Esophagus (tissue), 2 donors: ENCODE measurements at regions not wholly inside any gene's neighbourhood (a gene's known extent, or its start where the extent isn't known, plus 50 kb on each side); places are given as distances from the start of the nearest gene placed in this dataset.
A peak's percentile ranks its signal among the peaks of the same experiment; 100 is the strongest.

ENCODE experiments used
- H3K27ac ChIP-seq, 2 donors: one replicate each; pipeline ENCODE4 v1.5.1; 2013; ENCODE audit warnings: low read depth in 2 of 2, mild to moderate bottlenecking in 2 of 2, inconsistent platforms in 1 of 2, low read length in 1 of 2, moderate library complexity in 1 of 2
- H3K27me3 ChIP-seq, 2 donors: one replicate each; pipeline ENCODE4 v1.6.1; 2013; ENCODE audit warnings: low read length in 2 of 2, control low read depth in 1 of 2, mild to moderate bottlenecking in 1 of 2; ENCODE audit not compliant: insufficient read depth in 2 of 2, control insufficient read depth in 1 of 2
- H3K36me3 ChIP-seq, 2 donors: one replicate each; pipeline ENCODE4 v1.6.1; 2013; ENCODE audit warnings: low read length in 1 of 2; ENCODE audit not compliant: control insufficient read depth in 2 of 2, insufficient read depth in 2 of 2
- H3K4me1 ChIP-seq, 2 donors: one replicate each; pipeline ENCODE4 v1.6.1; 2013; ENCODE audit warnings: low read length in 1 of 2; ENCODE audit not compliant: control insufficient read depth in 2 of 2, insufficient read depth in 2 of 2
- H3K4me3 ChIP-seq, 2 donors: one replicate each; pipeline ENCODE4 v1.5.1; 2013; ENCODE audit warnings: low read length in 2 of 2, mild to moderate bottlenecking in 2 of 2, low read depth in 1 of 2, moderate library complexity in 1 of 2
- H3K9me3 ChIP-seq, 2 donors: one replicate each; pipeline ENCODE4 v1.6.1; 2013; ENCODE audit warnings: mild to moderate bottlenecking in 2 of 2, low read depth in 1 of 2, low read length in 1 of 2, moderate library complexity in 1 of 2; ENCODE audit not compliant: control insufficient read depth in 2 of 2, insufficient read depth in 1 of 2
- WGBS, 2 donors: extraction: QIAGEN DNeasy Blood & Tissue Kit; methylation state at CpG; one replicate each; pipeline ENCODE4 v1.1.7; 2013; 5-methylcytosine and 5-hydroxymethylcytosine counted together
- donor health status: healthy with polysubstance abuse.
- donor health status: Bipolar disorder and iron deficiency.

DNA sequence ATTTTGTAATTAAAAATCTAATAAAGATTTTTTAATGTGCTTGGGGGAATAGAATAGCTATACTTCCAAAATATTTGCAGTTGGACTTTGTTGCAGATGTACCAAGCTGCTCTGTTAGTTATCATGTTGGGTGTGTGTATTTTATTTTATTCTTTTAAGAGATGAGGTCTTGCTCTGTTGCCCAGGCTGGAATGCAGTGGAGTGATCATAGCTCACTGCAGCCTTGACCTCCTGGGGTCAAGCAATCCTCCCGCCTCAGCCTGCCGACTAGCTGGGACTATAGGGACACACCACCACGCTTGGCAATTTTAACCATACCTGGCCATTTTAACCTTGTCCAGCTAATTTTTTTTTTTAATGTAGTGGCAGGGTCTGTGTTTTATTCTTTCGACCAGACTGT is 54.7 kb upstream of the MAP1LC3B2 start:
- Histone ChIP-seq H3K27ac (no peak overlapping the region), H3K27me3 (no peaks in the 10 kb centered on the region), H3K4me3 (no peak overlapping the region), H3K9me3 (no peaks in the 10 kb centered on the region), H3K4me1 (peaks cover 0 to 4% of the 10 kb centered on the region in 2 donors), H3K36me3 (no peaks in the 10 kb centered on the region)
- WGBS, 2 donors, result 85 to 87% methylated on average over 4 of the region's 4 CpGs

DNA sequence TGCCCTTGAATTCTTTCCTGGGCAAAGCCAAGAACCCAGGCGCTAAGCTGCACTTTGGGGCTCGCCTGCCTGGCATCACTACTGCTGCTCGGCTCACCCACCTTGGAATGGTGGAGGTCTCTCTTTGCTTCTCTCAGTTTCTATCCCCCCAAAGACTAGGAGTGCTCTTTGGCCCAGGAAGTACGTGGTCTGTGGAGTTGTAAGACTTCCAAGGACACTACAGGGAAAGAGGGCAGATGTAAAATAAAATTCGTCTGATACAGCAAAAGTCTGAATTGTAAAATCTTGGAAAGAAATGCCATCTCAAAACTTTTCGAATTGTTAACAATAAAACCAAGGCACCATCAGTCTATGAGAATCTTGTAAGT is 52.5 kb upstream of the MAP1LC3B2 start:
- H3K9me3 ChIP-seq, result no peaks in the 10 kb centered on the region
- H3K27me3 ChIP-seq, result no peaks in the 10 kb centered on the region
- no peaks in the 10 kb centered on the region for H3K36me3 ChIP-seq
- no peak overlapping the region for H3K4me3 ChIP-seq
- no peak overlapping the region for H3K27ac ChIP-seq
- 63 to 65% methylated on average over 6 of the region's 6 CpGs for WGBS, 2 donors
- H3K4me1 ChIP-seq, result peaks cover 0 to 4% of the 10 kb centered on the region in 2 donors

DNA sequence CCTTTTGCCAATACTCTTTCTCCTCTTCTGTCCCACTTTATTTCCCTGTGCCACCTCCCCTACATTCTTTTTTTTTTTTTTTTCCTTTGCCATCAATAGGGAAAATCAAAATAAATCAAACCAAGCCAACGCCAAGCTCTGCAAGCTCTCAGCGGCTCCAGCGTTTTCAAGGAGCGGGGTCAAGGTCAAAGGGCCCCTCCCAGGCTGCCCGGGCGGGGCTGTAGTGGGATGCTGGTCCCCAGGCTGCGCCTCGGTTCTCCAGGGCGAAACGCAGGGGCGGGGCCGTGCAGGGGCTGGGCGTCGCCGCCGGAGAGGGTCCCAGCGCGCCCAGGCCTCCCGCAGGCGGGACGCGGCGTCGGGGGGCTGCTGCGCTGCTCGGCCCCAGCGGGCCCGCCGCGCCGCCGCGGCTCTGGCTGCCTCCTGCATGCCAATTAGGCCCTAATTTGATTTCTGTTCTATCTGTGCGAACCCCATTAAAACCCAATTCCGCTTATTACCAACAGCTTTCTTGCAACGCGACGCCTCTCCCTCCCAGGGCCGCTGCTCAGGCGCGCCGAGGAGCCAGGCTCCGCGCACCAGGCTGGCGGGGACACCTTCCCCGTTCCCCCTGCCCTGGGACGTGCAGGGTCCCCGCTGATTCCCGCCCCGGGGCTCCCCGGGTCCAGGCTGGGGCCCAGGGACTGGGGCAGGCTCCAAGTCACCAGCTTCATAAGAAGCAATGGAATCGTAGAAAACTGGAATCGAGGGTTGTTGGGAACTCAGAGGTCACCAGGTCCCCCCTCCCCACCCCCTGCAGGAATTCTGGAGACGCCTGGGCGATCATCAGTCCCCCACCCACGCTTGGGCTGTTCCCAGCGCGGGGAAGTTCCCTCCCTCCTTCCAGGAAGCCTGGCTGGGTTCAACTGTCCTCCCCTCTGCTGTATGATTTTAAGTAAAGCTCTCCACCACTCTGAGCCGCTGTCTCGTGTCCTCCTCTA is 50.7 kb upstream of the MAP1LC3B2 start:
- H3K9me3 ChIP-seq, result no peaks in the 10 kb centered on the region
- WGBS, 2 donors, result 4 to 5% methylated on average over 59 to 60 of the region's 60 CpGs
- H3K36me3 ChIP-seq, result no peaks in the 10 kb centered on the region
- no peaks in the 10 kb centered on the region for H3K27me3 ChIP-seq
- H3K4me3 ChIP-seq, result peak overlapping the region; percentile 23 to 52
- H3K27ac ChIP-seq, result peak overlapping the region; percentile 42 to 58
- H3K4me1 ChIP-seq, result peaks cover 0 to 4% of the 10 kb centered on the region in 2 donors
